Loucy (cell line): ENCODE measurements at regions not wholly inside any gene's neighbourhood (a gene's known extent, or its start where the extent isn't known, plus 50 kb on each side); places are given as distances from the start of the nearest gene placed in this dataset.

Source experiments
- EZH2phosphoT487 ChIP-seq: fragments of 200-600 bp; IDR thresholded peaks from 2 replicates; pipeline ENCODE4 v1.6.1; 2018; ENCODE audit warnings: antibody characterized with exemption, mild to moderate bottlenecking, moderate library complexity, borderline replicate concordance
- TF ChIP-seq, protein P1 (sequence below): fragments of 200-600 bp; sonication (generic); conservative IDR thresholded peaks from 2 replicates; pipeline ENCODE4 v1.5.1; 2014; ENCODE audit warnings: mild to moderate bottlenecking, antibody characterized with exemption, low read length

DNA sequence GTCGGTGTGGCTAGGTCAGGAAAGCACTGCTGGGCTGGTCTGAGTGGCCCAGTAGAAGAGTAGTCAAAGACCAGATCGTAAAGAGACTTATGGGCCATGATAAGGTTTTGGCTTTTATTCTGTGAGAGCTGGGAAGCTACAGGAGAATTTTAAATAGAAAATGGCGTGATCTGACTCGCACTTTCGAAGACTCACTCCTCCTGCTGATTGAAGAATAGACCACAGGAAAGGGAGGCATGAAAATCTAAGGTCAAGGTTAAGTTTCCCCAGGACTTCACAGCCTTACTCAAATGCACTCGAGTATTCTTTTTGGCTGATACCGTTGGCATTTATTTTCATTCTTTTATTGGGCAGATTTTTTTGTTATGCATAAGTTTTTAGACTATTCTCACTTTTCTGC is 231.4 kb upstream of the ANKRD50 start:
- TF ChIP-seq, protein P1, sequence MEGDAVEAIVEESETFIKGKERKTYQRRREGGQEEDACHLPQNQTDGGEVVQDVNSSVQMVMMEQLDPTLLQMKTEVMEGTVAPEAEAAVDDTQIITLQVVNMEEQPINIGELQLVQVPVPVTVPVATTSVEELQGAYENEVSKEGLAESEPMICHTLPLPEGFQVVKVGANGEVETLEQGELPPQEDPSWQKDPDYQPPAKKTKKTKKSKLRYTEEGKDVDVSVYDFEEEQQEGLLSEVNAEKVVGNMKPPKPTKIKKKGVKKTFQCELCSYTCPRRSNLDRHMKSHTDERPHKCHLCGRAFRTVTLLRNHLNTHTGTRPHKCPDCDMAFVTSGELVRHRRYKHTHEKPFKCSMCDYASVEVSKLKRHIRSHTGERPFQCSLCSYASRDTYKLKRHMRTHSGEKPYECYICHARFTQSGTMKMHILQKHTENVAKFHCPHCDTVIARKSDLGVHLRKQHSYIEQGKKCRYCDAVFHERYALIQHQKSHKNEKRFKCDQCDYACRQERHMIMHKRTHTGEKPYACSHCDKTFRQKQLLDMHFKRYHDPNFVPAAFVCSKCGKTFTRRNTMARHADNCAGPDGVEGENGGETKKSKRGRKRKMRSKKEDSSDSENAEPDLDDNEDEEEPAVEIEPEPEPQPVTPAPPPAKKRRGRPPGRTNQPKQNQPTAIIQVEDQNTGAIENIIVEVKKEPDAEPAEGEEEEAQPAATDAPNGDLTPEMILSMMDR, result peak; percentile 48
- no peak for TF ChIP-seq EZH2phosphoT487
